Lower leg skin (tissue), 3 donors: ENCODE measurements at regions not wholly inside any gene's neighbourhood (a gene's known extent, or its start where the extent isn't known, plus 50 kb on each side); places are given as distances from the start of the nearest gene placed in this dataset.
"Not testable (repeated sequence)": the region's sequence is repeated elsewhere in the genome, so short reads cannot be mapped to it uniquely, and the experiment has no call there.

Experiments
- CTCF ChIP-seq, 3 donors: fragments of 450-650 bp; IDR thresholded peaks; one replicate each; pipeline ENCODE4 v1.5.1; 2016; ENCODE audit warnings: antibody characterized with exemption in 3 of 3, mild to moderate bottlenecking in 3 of 3, moderate library complexity in 2 of 3
- POLR2A ChIP-seq, 2 donors: fragments of 450-650 bp; IDR thresholded peaks; one replicate each; pipeline ENCODE4 v1.6.1; 2016 to 2017; ENCODE audit warnings: antibody characterized with exemption in 2 of 2, mild to moderate bottlenecking in 1 of 2, moderate library complexity in 1 of 2

DNA sequence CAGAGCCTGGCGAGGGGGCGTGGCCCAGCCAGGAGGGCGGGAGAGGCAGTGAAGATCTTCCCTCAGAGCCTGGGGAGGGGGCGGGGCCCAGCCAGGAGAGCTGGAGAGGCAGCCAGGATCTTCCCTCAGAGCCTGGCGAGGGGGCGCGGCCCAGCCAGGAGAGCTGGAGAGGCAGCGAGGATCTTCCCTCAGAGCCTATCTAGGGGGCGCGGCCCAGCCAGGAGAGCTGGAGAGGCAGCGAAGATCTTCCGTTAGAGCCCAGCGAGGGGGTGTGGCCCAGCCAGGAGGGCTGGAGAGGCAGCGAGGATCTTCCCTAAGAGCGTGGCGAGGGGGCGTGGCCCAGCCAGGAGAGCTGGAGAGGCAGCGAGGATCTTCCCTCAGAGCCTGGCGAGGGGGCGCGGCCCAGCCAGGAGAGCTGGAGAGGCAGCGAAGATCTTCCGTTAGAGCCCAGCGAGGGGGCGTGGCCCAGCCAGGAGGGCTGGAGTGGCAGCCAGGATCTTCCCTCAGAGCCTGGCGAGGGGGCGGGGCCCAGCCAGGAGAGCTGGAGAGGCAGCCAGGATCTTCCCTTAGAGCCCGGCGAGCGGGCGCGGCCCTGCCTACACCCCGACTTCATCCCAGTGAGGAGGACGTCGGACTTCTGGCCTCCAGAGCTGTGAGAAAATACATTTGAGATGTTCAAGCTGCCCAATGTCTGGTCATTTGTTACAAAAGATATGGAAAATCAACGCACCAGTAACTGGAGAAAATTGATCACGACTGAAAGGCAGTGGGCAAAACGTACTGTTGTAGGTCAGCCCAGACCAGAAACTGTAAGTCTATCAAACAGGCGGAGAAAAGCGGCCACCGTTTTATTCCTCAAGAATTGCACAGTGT lies 63.4 kb upstream of the TMEM18 start:
- not testable (repeated sequence) for TF ChIP-seq CTCF, POLR2A (IDR thresholded peaks at IDR 0.05)
